ENCODE measurements at regions not wholly inside any gene's neighbourhood (a gene's known extent, or its start where the extent isn't known, plus 50 kb on each side); places are given as distances from the start of the nearest gene placed in this dataset.
"Not testable (repeated sequence)": the region's sequence is repeated elsewhere in the genome, so short reads cannot be mapped to it uniquely, and the experiment has no call there.

DNA sequence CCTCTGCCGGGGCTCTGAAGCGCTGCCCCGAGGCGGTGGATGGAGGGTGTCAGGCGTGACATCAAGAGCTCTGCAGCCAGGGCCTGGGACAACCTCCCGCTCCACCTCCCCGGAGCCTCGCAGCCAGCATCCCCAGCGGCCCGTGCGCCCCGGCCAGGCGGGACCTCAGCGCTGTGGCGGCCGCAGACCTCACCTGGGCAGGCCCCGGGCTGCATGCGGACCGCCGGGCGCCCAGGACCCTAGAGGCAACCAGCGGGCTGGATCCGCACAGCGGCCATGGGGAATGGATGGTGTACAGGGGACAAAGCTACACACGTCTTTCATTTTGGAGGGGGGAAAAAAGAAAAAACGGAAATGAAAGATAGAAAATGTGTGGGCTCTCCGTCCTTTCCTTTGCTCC is 987.5 kb downstream of the TUBA3C start:
- POLR2A ChIA-PET; H3K4me3 Mint-ChIP-seq; H3K36me3 Mint-ChIP-seq; H3K27me3 Mint-ChIP-seq; H3K27ac Mint-ChIP-seq; H3K4me1 Mint-ChIP-seq (ENCODE audit: low read depth); intact Hi-C loops (cut with micrococcal nuclease); CTCF ChIA-PET; H3K9me3 Mint-ChIP-seq; DNase-seq: not testable (repeated sequence)

All from activated CD4-positive, alpha-beta memory T cell treated with anti-CD3 and anti-CD28 coated beads for 36 hours (primary cell).